Peyer's patch (tissue), 4 donors: ENCODE measurements at regions not wholly inside any gene's neighbourhood (a gene's known extent, or its start where the extent isn't known, plus 50 kb on each side); places are given as distances from the start of the nearest gene placed in this dataset.
"Not testable (repeated sequence)": the region's sequence is repeated elsewhere in the genome, so short reads cannot be mapped to it uniquely, and the experiment has no call there.

ENCODE experiments used
- DNase-seq, 3 donors: peaks; one replicate each; pipeline ENCODE4 v3.0.0-alpha.2; 2017 to 2019
- H3K27ac ChIP-seq, 4 donors: fragments of 200-600 bp; sonication (generic); one replicate each; pipeline ENCODE4 v1.5.1; 2016 to 2019
- H3K27me3 ChIP-seq, 2 donors: fragments of 200-600 bp; sonication (generic); one replicate each; pipeline ENCODE4 v1.5.1; 2019
- H3K36me3 ChIP-seq, 3 donors: fragments of 200-600 bp; sonication (generic); one replicate each; pipeline ENCODE4 v1.5.1; 2016 to 2019
- H3K4me1 ChIP-seq, 4 donors: fragments of 200-600 bp; sonication (generic); one replicate each; pipeline ENCODE4 v1.5.1; 2016 to 2019
- H3K4me3 ChIP-seq, 4 donors: fragments of 200-600 bp; sonication (generic); 1 replicate in 3 of 4; 2 replicates in 1 of 4; pipeline ENCODE4 v1.5.1; 2016 to 2019; ENCODE audit warnings: mild to moderate bottlenecking in 1 of 4
- H3K9me3 ChIP-seq, 4 donors: fragments of 200-600 bp; sonication (generic); one replicate each; pipeline ENCODE4 v1.5.1; 2016 to 2019; ENCODE audit warnings: mild to moderate bottlenecking in 1 of 4
- POLR2A ChIP-seq, 2 donors: fragments of 450-650 bp; IDR thresholded peaks; one replicate each; pipeline ENCODE4 v1.5.1; 2017; ENCODE audit warnings: antibody characterized with exemption in 2 of 2, mild to moderate bottlenecking in 2 of 2, moderate library complexity in 2 of 2
- TF ChIP-seq, protein P1 (sequence below), 6 experiments: fragments of 450-650 bp in 4 of 6; fragments of 200-600 bp in 2 of 6; sonication (generic) in 1 of 6; IDR thresholded peaks; one replicate each; pipeline ENCODE4 v1.5.1; 2017 to 2019; ENCODE audit warnings: antibody characterized with exemption in 6 of 6, mild to moderate bottlenecking in 3 of 6, moderate library complexity in 1 of 6

DNA sequence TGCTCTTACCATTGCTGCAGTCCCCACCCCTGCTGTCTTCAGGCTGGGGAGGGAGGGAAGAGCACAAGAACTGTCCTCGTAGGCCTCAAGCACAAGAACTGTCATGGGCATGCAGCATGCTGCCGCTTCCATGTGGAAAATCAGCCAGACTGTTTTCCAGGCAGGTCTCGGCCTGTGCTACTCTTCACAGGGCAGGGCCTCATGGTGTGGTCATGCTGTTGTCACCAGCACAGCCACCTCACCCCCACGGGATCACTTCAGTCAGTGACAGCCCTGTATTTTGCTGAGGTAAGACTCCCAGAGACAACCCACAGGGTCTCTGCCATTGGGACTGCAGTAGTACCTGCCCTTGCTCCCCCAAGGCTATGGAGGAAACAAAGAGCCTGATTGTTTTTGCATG, 205.3 kb downstream of the NAP1L3 start:
- no peak for DNase-seq
- TF ChIP-seq, protein P1, sequence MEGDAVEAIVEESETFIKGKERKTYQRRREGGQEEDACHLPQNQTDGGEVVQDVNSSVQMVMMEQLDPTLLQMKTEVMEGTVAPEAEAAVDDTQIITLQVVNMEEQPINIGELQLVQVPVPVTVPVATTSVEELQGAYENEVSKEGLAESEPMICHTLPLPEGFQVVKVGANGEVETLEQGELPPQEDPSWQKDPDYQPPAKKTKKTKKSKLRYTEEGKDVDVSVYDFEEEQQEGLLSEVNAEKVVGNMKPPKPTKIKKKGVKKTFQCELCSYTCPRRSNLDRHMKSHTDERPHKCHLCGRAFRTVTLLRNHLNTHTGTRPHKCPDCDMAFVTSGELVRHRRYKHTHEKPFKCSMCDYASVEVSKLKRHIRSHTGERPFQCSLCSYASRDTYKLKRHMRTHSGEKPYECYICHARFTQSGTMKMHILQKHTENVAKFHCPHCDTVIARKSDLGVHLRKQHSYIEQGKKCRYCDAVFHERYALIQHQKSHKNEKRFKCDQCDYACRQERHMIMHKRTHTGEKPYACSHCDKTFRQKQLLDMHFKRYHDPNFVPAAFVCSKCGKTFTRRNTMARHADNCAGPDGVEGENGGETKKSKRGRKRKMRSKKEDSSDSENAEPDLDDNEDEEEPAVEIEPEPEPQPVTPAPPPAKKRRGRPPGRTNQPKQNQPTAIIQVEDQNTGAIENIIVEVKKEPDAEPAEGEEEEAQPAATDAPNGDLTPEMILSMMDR (IDR thresholded peaks at IDR 0.05) = no peak
- H3K36me3 ChIP-seq = no peaks in the 10 kb centered on the region

DNA sequence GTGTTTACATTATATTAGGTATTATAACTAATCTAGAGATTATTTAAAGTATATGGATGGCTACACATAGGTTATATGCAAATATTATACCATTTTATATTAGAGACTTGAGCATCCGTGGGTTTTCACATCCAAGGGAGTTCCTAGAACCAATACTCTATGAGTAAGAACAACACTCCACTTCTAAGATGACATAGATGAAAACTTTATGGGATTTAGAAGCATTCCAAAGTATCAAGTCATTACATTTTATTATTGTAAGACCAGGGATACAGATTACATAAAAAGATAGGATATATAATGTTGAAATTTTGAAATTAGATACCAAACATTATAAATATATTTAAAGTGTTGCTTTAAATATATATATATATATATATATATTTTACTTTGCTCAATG, 207.0 kb downstream of the NAP1L3 start:
- Histone ChIP-seq H3K4me3 (no peak overlapping the region), H3K9me3 (no peaks in the 10 kb centered on the region), H3K4me1 (no peaks in the 10 kb centered on the region), H3K36me3 (no peaks in the 10 kb centered on the region), H3K27me3 (no peaks in the 10 kb centered on the region), H3K27ac (no peak overlapping the region)
- no peak for DNase-seq
- TF ChIP-seq POLR2A (IDR thresholded peaks at IDR 0.05) = no peak
- TF ChIP-seq, protein P1 (IDR thresholded peaks at IDR 0.05) = no peak

More for the DNA sequence above, 205.3 kb downstream of the NAP1L3 start:
- Histone ChIP-seq H3K4me1 (no peaks in the 10 kb centered on the region), H3K4me3 (no peak overlapping the region), H3K9me3 (no peaks in the 10 kb centered on the region), H3K27me3 (no peaks in the 10 kb centered on the region), H3K27ac (no peak overlapping the region)

DNA sequence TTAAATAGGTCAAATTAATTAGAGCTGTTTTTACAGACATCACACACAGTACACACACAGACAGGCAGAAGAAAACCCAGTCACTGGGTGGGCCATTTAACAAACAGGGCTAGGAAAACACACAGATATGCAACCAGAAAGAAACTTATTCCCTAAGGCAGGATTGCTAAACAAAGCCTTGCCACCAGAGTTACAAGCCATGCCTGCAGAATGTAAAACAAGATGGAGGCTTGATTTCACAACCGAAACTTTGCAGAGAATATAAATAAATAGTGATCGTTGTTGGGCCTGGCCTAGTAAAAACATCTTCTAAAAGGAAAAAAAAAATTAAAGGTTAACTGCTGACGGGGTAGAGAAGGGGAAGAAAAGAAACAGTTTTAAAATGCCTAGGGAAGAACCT, 212.3 kb downstream of the NAP1L3 start:
- no peaks in the 10 kb centered on the region for H3K27me3 ChIP-seq
- H3K9me3 ChIP-seq = no peaks in the 10 kb centered on the region

DNA sequence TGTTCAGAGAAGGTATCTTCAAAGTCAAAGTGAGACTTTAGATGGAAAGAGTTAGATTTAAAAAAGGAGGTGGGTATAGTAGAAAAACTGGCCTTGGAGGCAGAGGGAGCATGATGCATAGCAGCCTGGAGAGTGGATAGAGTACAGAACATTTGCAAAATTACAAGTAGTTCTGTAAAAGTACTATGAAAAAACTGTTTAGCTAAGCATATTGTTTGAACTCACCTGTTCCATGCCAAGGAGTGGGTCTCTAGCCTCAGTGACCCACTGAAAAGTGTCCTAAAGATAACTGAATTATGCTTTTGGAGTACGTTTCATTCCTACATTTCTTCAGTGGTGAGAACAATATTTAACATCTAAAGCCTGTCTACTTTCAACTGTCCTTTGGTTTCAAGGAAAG, 218.9 kb downstream of the NAP1L3 start:
- Histone ChIP-seq H3K36me3 (no peaks in the 10 kb centered on the region), H3K27ac (no peak overlapping the region)

More for the DNA sequence above, 212.3 kb downstream of the NAP1L3 start:
- no peak for TF ChIP-seq POLR2A (IDR thresholded peaks at IDR 0.05)
- TF ChIP-seq, protein P1 (IDR thresholded peaks at IDR 0.05) = no peak
- Histone ChIP-seq H3K4me3 (no peak overlapping the region), H3K27ac (no peak overlapping the region), H3K4me1 (no peaks in the 10 kb centered on the region), H3K36me3 (no peaks in the 10 kb centered on the region)
- DNase-seq = no peak

DNA sequence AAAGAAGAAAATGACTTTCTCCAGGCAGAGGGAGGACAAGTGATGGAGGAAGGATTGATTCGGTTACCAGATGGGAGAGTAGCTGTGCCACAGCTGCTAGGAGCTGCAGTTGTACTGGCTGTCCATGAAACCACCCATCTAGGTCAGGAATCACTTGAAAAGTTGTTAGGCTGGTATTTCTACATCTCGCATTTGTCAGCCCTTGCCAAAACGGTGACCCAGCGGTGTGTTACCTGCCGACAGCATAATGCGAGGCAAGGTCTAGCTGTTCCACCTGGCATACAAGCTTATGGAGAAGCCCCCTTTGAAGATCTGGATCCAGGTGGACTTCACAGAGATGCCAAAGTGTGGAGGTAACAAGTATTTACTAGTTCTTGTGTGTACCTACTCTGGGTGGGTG, 238.7 kb downstream of the NAP1L3 start:
- H3K27me3 ChIP-seq, H3K27ac ChIP-seq, H3K4me1 ChIP-seq, H3K4me3 ChIP-seq, H3K36me3 ChIP-seq, H3K9me3 ChIP-seq, DNase-seq: not testable (repeated sequence)

More for the DNA sequence above, 218.9 kb downstream of the NAP1L3 start:
- no peak for TF ChIP-seq POLR2A (IDR thresholded peaks at IDR 0.05)
- TF ChIP-seq, protein P1 (IDR thresholded peaks at IDR 0.05) = no peak
- no peaks in the 10 kb centered on the region for H3K27me3 ChIP-seq
- no peaks in the 10 kb centered on the region for H3K4me1 ChIP-seq
- no peaks in the 10 kb centered on the region for H3K9me3 ChIP-seq
- H3K4me3 ChIP-seq = no peak overlapping the region
- DNase-seq = no peak

DNA sequence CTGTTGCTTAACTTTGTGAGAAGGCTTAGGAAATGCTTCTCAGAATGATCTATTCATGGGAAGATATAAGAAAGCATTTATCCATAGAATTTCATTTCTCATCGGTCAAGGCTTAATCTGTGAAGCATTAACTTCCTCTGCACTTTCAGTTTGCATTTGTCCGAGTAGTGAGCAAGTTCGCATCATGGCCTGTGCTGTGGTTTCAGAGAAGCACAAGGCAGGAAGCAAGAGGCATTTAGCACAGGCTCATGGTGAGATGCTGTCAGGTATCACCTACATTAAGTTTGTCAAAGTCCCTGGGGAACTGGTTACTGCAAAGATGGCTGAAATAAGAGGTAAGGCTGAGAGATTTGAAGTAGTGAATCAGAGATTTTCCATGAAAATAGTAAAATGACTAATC, 244.9 kb downstream of the NAP1L3 start:
- TF ChIP-seq, protein P1 (IDR thresholded peaks at IDR 0.05) = no peak
- TF ChIP-seq POLR2A (IDR thresholded peaks at IDR 0.05) = no peak
- Histone ChIP-seq H3K4me1 (no peaks in the 10 kb centered on the region), H3K36me3 (no peaks in the 10 kb centered on the region), H3K27me3 (no peaks in the 10 kb centered on the region), H3K4me3 (no peak overlapping the region), H3K27ac (no peak overlapping the region), H3K9me3 (no peaks in the 10 kb centered on the region)
- no peak for DNase-seq
